GM23248 (cell line): ENCODE measurements at regions not wholly inside any gene's neighbourhood (a gene's known extent, or its start where the extent isn't known, plus 50 kb on each side); places are given as distances from the start of the nearest gene placed in this dataset.
"Not testable (repeated sequence)": the region's sequence is repeated elsewhere in the genome, so short reads cannot be mapped to it uniquely, and the experiment has no call there.

Source experiments
- EZH2 ChIP-seq: fragments of 200-600 bp; sonication (generic); IDR thresholded peaks from 2 replicates; pipeline ENCODE4 v1.6.1; 2018; ENCODE audit warnings: antibody characterized with exemption, mild to moderate bottlenecking; ENCODE audit not compliant: insufficient read depth, poor library complexity, severe bottlenecking
- EZH2phosphoT487 ChIP-seq: fragments of 200-600 bp; sonication (generic); IDR thresholded peaks from 2 replicates; pipeline ENCODE4 v1.6.1; 2018; ENCODE audit warnings: antibody characterized with exemption, moderate library complexity, mild to moderate bottlenecking, low read depth; ENCODE audit not compliant: insufficient read depth

GRCh38 chr16:29300030-29300491 is 106.5 kb downstream of the NPIPB11 start:
- TF ChIP-seq EZH2phosphoT487, EZH2: not testable (repeated sequence)
